ENCODE measurements at regions not wholly inside any gene's neighbourhood (a gene's known extent, or its start where the extent isn't known, plus 50 kb on each side); places are given as distances from the start of the nearest gene placed in this dataset.

- DNase-seq (ENCODE audit: low read depth in 4 of 4, low spot score in 1 of 4), result no peak
Observed at GRCh38 chr5:133831491-133832224, 136.8 kb downstream of the C5orf15 start.

- DNase-seq (ENCODE audit: low read depth in 4 of 4, low spot score in 1 of 4), result no peak
Observed at GRCh38 chr5:133830911-133831310, 137.5 kb downstream of the C5orf15 start.

- no peak for DNase-seq (ENCODE audit: low read depth in 4 of 4, low spot score in 1 of 4)
Observed at GRCh38 chr5:133830281-133830680, 138.1 kb downstream of the C5orf15 start.

- no peak for DNase-seq (ENCODE audit: low read depth in 4 of 4, low spot score in 1 of 4)
Observed at GRCh38 chr5:133829786-133830185, 138.6 kb downstream of the C5orf15 start.

- DNase-seq (ENCODE audit: low read depth in 4 of 4, low spot score in 1 of 4), result no peak
Observed at GRCh38 chr5:133828722-133829121, 139.7 kb downstream of the C5orf15 start.

- no peak for DNase-seq (ENCODE audit: low read depth in 4 of 4, low spot score in 1 of 4)
Observed at GRCh38 chr5:133827830-133828229, 140.6 kb downstream of the C5orf15 start.

GRCh38 chr5:133827011-133827410, 141.4 kb downstream of the C5orf15 start:
- no peak for DNase-seq (ENCODE audit: low read depth in 4 of 4, low spot score in 1 of 4)

GRCh38 chr5:133825631-133826289, 142.7 kb downstream of the C5orf15 start:
- no peak for DNase-seq (ENCODE audit: low read depth in 4 of 4, low spot score in 1 of 4)

- peak in 1 of 4 experiments; percentile 16 for DNase-seq (ENCODE audit: low read depth in 4 of 4, low spot score in 1 of 4)
Observed at GRCh38 chr5:133824661-133825254, 143.7 kb downstream of the C5orf15 start.

- DNase-seq (ENCODE audit: low read depth in 4 of 4, low spot score in 1 of 4), result no peak
Observed at GRCh38 chr5:133821889-133822288, 146.5 kb downstream of the C5orf15 start.

- DNase-seq (ENCODE audit: low read depth in 4 of 4, low spot score in 1 of 4), result no peak
Observed at GRCh38 chr5:133821311-133821741, 147.1 kb downstream of the C5orf15 start.

- DNase-seq (ENCODE audit: low read depth in 4 of 4, low spot score in 1 of 4), result no peak
Observed at GRCh38 chr5:133820507-133820906, 147.9 kb downstream of the C5orf15 start.

GRCh38 chr5:133819977-133820471, 148.4 kb downstream of the C5orf15 start:
- no peak for DNase-seq (ENCODE audit: low read depth in 4 of 4, low spot score in 1 of 4)

- no peak for DNase-seq (ENCODE audit: low read depth in 4 of 4, low spot score in 1 of 4)
Observed at GRCh38 chr5:133818869-133819600, 149.4 kb downstream of the C5orf15 start.

- DNase-seq (ENCODE audit: low read depth in 4 of 4, low spot score in 1 of 4), result no peak
Observed at GRCh38 chr5:133818031-133818431, 150.4 kb downstream of the C5orf15 start.

- no peak for DNase-seq (ENCODE audit: low read depth in 4 of 4, low spot score in 1 of 4)
Observed at GRCh38 chr5:133817456-133817855, 151.0 kb downstream of the C5orf15 start.

GRCh38 chr5:133816791-133817190, 151.6 kb downstream of the C5orf15 start:
- no peak for DNase-seq (ENCODE audit: low read depth in 4 of 4, low spot score in 1 of 4)

- no peak for DNase-seq (ENCODE audit: low read depth in 4 of 4, low spot score in 1 of 4)
Observed at GRCh38 chr5:133814152-133814551, 154.3 kb downstream of the C5orf15 start.

- DNase-seq (ENCODE audit: low read depth in 4 of 4, low spot score in 1 of 4), result no peak
Observed at GRCh38 chr5:133811168-133811567, 157.3 kb downstream of the C5orf15 start.

GRCh38 chr5:133809801-133810200, 158.6 kb downstream of the C5orf15 start:
- DNase-seq (ENCODE audit: low read depth in 4 of 4, low spot score in 1 of 4), result no peak

- DNase-seq (ENCODE audit: low read depth in 4 of 4, low spot score in 1 of 4), result no peak
Observed at GRCh38 chr5:133807348-133807747, 161.1 kb downstream of the C5orf15 start.
